ENCODE measurements at regions not wholly inside any gene's neighbourhood (a gene's known extent, or its start where the extent isn't known, plus 50 kb on each side); places are given as distances from the start of the nearest gene placed in this dataset.

DNA sequence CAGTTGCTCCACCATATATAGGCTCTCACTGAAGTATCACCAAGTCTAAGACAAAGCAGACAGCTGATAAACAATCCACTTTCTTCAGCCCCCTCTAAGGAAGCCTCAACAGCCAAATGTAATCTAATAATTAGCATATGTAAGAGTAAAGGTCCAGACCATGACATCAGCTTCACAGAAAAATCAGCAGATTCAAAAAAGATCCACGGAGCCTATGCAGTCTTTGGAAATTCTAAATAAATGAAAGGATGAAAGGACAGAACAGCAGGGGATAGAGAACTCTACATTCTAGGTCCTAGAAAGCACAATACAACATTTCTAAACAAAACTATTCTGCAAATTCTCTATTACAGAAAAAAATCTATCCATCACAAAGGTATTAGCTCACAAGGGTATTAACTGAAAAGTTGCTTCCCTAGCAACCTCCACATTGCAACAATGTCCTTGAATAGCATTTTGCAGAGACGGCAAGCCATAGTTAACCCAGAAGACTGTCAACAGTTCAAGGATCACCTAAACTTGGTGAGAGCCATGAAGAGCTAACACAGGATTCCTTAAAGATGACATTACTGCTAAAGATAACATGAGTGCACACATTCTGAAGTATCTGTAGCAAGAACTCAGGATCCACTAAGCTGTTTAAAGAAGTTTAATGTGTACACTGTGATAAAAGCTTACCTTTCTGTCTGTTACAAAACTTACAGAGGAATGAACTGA, 74.3 kb downstream of the SIPA1L2 start:
- no peak for DNase-seq

DNA sequence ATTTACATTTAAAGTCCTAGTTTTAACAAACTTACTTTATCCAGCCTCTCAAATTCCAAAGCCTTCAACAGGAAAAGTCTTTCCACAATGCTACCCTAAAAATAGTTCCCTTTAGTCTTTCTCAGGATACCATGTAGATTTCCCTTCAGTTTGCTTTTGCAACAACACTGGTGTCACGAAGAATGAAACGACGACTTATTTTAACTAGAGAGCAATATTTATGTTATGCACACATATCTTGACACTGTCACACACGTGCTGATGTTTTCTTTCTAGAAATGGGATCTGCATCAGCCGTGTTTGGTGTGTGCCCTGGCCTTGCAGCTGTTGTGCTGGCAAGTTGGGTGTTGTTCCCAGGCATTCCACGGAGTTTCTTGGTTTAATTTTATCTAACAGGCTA, 75.5 kb downstream of the SIPA1L2 start:
- DNase-seq, result no peak

- DNase-seq, result no peak
Observed at GRCh38 chr1:232553809-232554208, 76.1 kb downstream of the SIPA1L2 start.

- DNase-seq, result no peak
Observed at GRCh38 chr1:232553050-232553754, 76.7 kb downstream of the SIPA1L2 start.

DNA sequence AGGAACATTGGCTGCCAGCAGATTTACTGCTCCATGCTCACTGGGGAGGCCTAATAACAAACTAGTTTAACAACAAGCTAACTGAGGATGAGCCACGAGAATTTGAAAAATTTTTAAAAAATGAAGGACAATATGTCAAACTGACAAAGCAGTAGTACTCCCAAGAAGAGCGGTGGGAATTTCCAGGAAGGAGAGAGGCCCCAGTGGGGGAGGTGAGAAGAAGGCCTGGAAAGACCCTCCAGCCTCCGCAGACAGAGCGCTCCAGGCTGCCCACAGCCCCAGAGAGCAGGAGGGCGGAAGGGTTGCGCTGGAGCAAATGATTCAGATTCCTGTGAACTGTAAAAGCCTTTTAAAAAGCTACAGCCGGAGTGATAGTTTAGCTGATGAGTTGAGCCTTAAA, 78.5 kb downstream of the SIPA1L2 start:
- no peak for DNase-seq

GRCh38 chr1:232550007-232550406, 79.9 kb downstream of the SIPA1L2 start:
- no peak for DNase-seq

GRCh38 chr1:232548691-232549090, 81.2 kb downstream of the SIPA1L2 start:
- peak in 1 of 2 donors; percentile 44 for DNase-seq

- DNase-seq, result no peak
Observed at GRCh38 chr1:232547938-232548484, 81.9 kb downstream of the SIPA1L2 start.

DNA sequence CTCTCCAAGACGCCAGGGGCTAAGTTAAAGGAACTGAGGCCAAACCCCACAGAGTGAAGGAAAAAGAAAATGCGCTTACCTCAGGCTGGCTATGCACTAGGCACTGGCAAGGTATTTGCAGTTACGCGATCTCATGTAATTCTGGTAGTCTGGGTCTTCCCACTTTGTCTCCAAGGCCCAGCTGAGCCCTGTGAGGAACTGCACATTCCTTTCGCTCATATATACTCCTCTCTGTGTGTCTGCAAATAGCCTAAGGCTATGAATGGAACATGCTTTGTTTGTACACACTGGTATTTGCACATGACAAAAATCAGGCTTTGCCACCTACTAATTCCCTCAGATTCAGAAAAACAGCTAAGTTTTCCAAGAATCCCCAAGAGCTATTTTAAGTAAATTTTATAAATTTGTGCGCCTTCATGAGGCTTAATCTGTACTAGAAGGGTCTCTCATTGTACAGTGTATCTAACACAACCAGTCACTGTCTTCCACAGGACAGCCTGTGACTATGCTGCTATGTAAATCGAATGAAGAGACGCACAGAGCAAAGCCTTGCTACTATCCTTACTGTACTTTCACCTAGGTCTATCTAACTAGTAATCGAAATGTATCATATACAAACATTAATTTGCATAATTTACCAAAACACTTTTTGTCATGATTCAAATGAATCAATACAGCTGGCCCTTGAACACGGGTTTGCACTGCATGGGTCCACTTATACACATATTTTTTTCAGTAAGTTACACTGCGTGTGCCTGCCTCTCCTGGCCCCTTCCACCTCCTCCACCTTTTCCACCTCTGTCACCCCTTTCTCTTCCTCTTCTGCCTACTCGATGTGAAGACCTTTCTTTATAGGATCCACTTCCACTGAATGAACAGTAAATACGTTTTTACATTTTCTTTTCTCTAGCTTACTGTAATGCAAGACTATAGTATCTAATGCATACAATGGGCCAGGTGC, 87.0 kb downstream of the SIPA1L2 start:
- DNase-seq, result no peak

DNA sequence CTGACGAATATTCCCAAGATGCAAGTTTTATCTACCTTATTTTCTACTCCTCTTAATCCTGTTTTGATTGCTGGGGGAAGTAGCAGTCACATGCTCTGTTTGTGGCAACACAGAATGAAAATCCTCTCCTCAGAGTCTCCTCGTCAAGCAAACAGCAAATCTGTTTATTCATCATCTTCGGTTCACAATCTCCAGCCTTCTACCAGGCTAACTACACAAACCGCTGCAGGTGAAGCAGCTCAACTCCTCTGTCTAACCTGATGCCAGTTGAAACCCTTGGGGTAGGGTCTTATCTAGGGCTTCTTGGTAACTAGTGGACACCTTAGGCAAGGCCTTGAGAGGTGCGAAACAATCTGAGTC, 91.0 kb downstream of the SIPA1L2 start:
- no peak for DNase-seq

- peak; percentile 66 to 73 for DNase-seq
Observed at GRCh38 chr1:232538224-232538942, 91.5 kb downstream of the SIPA1L2 start.

DNA sequence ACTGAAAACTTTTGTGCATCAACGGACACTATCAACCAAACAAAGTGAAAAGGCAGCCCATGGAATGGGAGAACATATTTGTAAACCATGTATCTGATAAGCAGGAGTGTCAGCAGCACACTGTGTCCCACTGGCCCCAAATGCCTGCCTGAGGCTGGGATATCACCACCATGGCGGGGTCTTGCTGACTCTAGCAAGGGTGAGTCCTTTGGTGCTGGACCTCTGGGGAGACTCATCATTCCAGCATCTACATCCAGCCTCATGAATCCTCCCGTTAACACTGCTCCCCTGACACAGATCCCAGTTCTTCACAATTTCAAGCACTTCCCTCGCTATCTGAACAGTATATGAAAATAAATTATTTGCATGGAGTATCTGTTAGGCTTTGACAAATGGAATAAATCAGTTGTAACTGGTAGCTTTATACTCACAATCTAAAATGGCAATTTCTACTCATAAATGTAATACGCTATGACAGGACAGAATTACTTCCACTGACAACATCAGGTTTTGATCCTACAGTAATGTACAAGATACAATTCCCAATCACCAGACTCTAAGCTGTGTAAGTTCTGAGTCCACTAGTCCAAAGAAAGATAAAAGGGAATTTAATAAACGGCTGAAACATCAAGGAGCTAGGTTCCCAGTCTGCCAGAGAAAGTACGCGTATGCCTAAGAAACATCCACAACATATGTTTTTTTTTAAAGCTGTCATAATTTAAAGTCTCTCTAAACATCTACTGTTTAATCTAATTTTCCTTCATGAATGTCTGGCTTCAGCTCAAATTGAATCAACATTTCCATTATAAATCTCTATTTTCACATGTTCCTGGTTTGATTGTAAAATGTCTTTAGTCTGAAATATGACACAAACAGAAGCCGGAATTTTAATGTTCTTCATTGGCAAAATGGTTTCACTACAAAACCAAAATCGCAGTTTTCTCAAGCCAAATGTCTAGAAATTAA, 95.1 kb downstream of the SIPA1L2 start:
- no peak for DNase-seq

- no peak for DNase-seq
Observed at GRCh38 chr1:232533328-232533727, 96.6 kb downstream of the SIPA1L2 start.

DNA sequence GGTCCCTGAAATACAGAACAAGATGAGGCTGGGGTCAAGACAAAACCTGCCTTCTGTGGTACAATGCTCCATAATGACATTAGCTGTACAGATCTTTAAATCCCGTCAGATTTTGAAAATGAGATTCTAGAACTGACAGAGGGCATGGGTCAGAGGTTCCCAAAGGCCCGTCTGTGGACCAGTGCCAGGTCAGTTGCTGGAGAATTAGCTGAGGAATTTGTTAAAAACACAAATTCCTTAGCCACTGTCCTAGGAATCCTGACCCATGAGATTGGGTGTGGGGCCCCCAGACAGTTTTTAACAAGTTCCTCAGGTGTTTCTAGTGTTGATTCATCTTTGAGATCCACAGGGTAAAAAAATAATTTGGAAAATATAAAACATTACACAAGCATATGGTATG, 97.0 kb downstream of the SIPA1L2 start:
- DNase-seq, result no peak

DNA sequence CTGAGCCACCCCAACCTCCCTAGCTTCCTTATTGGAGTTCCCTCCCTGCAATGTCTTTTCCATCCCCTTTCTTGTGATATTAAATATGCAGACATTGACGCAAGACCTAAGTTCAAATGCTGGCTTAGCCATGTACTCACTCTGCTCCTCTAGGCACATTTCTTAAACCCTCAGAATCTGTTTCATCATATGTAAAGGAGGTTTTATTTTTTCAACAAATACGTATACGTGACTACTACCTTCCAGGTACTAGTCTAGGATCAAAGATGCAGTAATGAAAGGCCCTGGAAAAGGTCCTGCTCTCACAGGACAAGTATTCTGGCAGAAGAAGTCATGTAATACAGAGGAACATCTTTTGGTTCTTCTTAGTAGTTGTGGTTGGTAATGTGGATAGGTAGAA, 98.6 kb downstream of the SIPA1L2 start:
- no peak for DNase-seq

DNA sequence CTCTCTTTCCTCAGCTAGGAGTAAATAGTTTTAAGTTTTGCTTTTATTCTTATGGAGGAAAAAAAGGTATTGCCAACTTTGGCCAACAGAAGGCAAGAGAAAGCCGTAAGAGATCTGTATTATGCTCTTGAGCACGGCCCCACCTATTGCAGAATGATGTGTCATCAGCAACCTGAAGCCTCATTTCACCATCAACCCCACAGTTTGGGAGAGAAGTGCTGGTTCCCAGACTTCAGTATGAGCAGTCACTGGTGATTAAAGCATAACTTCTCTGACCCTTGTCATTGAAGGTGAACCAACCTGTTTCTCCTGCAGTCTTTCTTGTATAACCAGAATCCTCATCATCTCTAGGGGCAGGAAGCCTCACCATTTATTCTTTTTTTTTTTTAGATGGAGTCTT, 100.2 kb downstream of the SIPA1L2 start:
- DNase-seq, result no peak

GRCh38 chr1:232528472-232529089, 101.4 kb downstream of the SIPA1L2 start:
- peak in 1 of 2 donors; percentile 22 for DNase-seq

DNA sequence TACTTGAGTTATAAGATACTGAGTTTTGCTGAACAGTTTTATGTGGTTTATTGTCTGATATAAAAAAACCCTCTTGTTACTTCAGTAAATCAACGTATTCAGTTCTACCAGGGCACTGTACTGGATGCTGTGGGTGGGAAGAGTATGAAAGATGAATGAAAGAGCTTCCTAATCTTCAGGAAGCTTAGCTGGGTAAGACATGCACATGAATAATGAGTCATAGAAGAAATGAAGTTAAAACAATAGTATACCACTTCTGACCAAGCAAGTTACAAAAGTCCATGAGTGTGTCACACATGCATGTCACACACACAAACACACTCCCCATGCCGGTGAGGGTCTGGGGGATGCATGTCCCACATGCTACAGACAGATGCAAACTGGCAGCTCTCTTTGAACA, 105.9 kb downstream of the SIPA1L2 start:
- DNase-seq, result peak in 1 of 2 donors; percentile 51

- DNase-seq, result no peak
Observed at GRCh38 chr1:232522189-232522588, 107.7 kb downstream of the SIPA1L2 start.

GRCh38 chr1:232521660-232522059, 108.3 kb downstream of the SIPA1L2 start:
- DNase-seq, result no peak

- no peak for DNase-seq
Observed at GRCh38 chr1:232519186-232519585, 110.7 kb downstream of the SIPA1L2 start.
